IPS-15b (cell line): ENCODE measurements at regions not wholly inside any gene's neighbourhood (a gene's known extent, or its start where the extent isn't known, plus 50 kb on each side); places are given as distances from the start of the nearest gene placed in this dataset.

Source experiments
- H3K27me3 ChIP-seq: one replicate; pipeline ENCODE4 v1.6.1; 2013; ENCODE audit warnings: low read length; ENCODE audit not compliant: control insufficient read depth, insufficient read depth
- H3K36me3 ChIP-seq: one replicate; pipeline ENCODE4 v1.6.1; 2013; ENCODE audit warnings: low read length; ENCODE audit not compliant: control insufficient read depth, insufficient read depth
- H3K4me1 ChIP-seq: one replicate; pipeline ENCODE4 v1.6.1; 2013; ENCODE audit warnings: mild to moderate bottlenecking, low read length; ENCODE audit not compliant: control insufficient read depth, insufficient read depth
- H3K4me3 ChIP-seq: one replicate; pipeline ENCODE4 v1.5.1; 2013; ENCODE audit warnings: low read depth, low read length
- H3K9ac ChIP-seq: one replicate; pipeline ENCODE4 v1.6.1; 2013; ENCODE audit warnings: low read depth, mild to moderate bottlenecking, low read length
- H3K9me3 ChIP-seq: one replicate; pipeline ENCODE4 v1.6.1; 2013; ENCODE audit warnings: mild to moderate bottlenecking, low read length; ENCODE audit not compliant: control insufficient read depth, insufficient read depth

- H3K36me3 ChIP-seq = no peaks in the 10 kb centered on the region
- H3K4me3 ChIP-seq = no peak overlapping the region
These were observed 563.9 kb downstream of the BNC2 start for GRCh38 chr9:16306586-16306985.

DNA sequence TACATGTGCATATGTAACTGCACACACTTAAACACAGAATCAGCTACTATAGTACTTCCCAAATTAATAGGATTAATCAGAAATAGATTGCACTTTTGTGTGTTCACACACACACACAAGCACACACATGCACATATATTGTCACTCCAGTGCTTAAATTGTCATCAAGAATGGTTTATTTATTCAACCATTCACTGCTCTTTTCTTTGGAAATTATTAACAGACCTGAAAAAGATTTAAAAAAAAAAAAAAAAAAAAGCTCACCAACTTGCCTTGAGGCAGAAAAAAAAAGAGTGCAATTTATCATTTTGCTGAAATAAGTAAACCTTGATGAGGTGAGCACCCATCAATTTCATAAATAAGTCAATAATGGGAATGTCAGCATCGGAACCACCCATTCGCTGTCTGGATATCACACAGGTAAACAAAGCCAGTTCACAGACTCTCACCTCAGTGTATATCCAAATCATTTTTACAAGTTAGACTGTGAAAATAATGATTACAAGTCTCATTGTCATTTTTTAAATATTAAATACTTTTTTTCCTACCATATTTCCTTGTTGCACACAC is 562.8 kb downstream of the BNC2 start:
- no peak overlapping the region for H3K4me3 ChIP-seq
- H3K9ac ChIP-seq = no peak overlapping the region
- no peaks in the 10 kb centered on the region for H3K9me3 ChIP-seq
- H3K27me3 ChIP-seq = no peaks in the 10 kb centered on the region
- H3K36me3 ChIP-seq = no peaks in the 10 kb centered on the region
- H3K4me1 ChIP-seq = peaks cover 6% of the 10 kb centered on the region

More at GRCh38 chr9:16306586-16306985, 563.9 kb downstream of the BNC2 start:
- Histone ChIP-seq H3K27me3 (no peaks in the 10 kb centered on the region), H3K4me1 (peaks cover 6% of the 10 kb centered on the region), H3K9ac (no peak overlapping the region), H3K9me3 (no peaks in the 10 kb centered on the region)

DNA sequence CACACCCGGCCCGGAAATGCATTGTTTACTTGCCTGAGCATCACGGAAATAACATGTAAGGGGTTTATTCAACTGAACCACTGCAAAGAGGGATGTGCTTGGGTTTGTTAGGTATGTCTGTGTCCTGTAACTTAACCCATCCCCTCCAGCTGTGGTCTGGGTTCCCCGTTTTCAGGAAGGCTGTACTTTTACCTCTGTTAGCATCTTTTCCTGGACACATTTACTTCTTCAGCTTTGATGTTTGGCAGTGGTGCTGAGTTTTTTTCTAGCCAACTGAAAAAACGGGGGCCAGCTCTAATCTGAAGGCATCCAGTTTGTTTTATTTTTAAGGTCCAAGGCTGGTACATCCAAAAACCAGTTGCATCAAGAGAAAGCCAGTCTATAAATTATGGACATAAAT is 561.8 kb downstream of the BNC2 start:
- peaks cover 6% of the 10 kb centered on the region for H3K4me1 ChIP-seq
- no peaks in the 10 kb centered on the region for H3K27me3 ChIP-seq
- no peaks in the 10 kb centered on the region for H3K9me3 ChIP-seq
- H3K4me3 ChIP-seq = no peak overlapping the region
- no peak overlapping the region for H3K9ac ChIP-seq
- no peaks in the 10 kb centered on the region for H3K36me3 ChIP-seq

DNA sequence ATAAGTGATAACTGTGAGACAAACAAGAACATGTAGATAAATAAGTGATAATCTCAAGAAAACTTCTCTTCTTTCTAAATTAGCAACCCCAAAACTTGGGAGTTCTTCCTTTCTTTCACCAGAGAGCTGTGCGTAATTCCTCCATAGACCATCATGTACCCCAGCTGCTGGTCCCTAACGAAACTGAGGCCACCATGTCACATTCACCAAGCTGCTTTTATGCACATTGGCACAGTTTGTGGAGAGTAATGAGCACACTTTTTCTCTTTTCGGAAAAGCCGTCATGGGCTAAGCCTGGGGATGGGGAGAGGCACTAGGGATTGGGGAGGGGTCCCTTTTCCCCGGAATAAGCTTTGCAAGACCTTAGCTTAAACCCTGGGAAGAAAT is 561.4 kb downstream of the BNC2 start:
- H3K36me3 ChIP-seq = no peaks in the 10 kb centered on the region
- H3K4me1 ChIP-seq = peaks cover 6% of the 10 kb centered on the region
- no peak overlapping the region for H3K9ac ChIP-seq
- no peak overlapping the region for H3K4me3 ChIP-seq
- H3K9me3 ChIP-seq = no peaks in the 10 kb centered on the region
- H3K27me3 ChIP-seq = no peaks in the 10 kb centered on the region

DNA sequence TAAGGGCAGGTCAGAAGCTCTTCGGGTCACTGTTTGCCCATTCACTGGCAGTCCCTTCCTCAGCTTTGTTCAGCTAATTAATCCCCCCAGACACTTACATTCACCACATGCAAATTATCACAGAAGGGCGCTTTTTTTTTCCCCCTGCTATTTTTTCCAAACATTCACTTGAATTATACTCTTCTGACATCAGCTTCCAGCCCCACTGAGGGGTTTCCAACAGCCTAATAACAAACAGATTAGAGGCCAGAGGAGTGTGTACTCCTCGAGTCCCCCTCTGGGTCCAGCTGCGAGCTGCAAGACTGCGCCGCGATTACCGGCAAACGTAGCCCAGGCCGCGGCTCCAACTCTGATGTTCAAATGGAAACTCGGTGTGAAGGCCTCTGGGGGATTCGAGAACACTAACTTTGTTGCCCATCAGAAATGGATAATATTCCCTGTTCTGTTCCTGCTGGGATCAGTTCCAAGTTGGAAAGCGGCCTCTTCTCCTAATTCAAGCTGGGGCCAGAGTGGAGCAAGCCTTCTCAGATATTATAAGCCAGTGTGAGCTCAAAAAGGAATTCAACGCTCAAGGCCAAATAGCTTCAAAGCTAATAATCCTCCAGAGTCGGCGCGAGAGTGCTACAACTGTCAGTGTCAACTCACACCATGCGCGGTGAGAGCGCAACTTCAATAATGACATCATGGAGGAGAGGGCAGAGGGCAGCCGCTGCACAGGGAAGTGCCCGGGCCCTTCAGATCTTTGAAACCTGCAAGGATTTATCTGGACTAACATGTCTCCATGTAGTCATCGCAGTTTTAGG is 560.8 kb downstream of the BNC2 start:
- H3K27me3 ChIP-seq = no peaks in the 10 kb centered on the region
- no peaks in the 10 kb centered on the region for H3K36me3 ChIP-seq
- no peaks in the 10 kb centered on the region for H3K9me3 ChIP-seq
- no peak overlapping the region for H3K9ac ChIP-seq
- H3K4me3 ChIP-seq = no peak overlapping the region
- peaks cover 6% of the 10 kb centered on the region for H3K4me1 ChIP-seq

DNA sequence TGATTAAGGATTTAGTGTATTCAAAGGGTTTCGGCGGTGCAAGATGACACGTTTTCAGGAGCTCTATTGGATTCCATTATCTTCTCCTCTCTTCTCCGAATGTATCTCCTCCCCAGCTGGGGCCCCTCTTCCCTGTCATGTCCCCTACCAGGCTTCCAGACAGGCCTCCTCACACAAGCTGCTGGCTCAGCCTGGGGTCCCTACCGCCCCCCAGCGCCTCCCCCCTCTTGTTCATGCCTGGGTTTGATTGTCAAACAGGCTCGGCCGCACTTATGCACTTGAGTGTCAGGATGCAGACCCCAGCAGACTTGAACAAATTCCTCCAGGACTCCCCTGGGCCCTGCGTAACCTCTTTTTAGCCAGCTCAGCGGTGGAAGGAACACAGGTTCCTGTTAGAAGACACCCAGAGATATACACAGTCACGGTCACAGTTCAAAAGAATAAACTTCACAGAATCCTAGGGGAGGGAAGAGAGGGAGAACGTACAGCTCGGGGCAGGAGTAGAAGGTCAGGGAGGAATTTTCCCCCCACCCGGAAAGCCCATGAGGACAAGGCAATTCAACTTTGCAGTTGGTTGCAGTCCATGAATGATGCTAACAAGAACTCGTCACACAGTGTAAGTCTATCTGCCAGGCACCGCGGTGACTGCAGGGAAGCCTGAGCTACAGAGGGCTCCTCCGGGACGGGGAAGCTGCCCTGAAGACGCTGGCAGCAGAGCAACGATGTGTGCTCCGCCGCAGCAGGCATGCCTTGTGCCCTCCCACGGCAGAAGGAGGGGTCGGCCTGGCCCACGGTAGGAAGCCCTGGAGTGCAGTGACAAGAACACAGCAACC is 560.0 kb downstream of the BNC2 start:
- Histone ChIP-seq H3K9ac (no peak overlapping the region), H3K4me3 (no peak overlapping the region), H3K9me3 (no peaks in the 10 kb centered on the region)

GRCh38 chr9:16312116-16312515 is 558.4 kb downstream of the BNC2 start:
- no peaks in the 10 kb centered on the region for H3K9me3 ChIP-seq
- no peaks in the 10 kb centered on the region for H3K27me3 ChIP-seq
- no peak overlapping the region for H3K9ac ChIP-seq
- H3K36me3 ChIP-seq = no peaks in the 10 kb centered on the region
- peaks cover 6% of the 10 kb centered on the region for H3K4me1 ChIP-seq
- H3K4me3 ChIP-seq = no peak overlapping the region

More for the DNA sequence above, 560.0 kb downstream of the BNC2 start:
- H3K27me3 ChIP-seq = no peaks in the 10 kb centered on the region
- no peaks in the 10 kb centered on the region for H3K36me3 ChIP-seq
- peaks cover 6% of the 10 kb centered on the region for H3K4me1 ChIP-seq

- Histone ChIP-seq H3K9ac (no peak overlapping the region), H3K27me3 (no peaks in the 10 kb centered on the region), H3K4me3 (no peak overlapping the region), H3K4me1 (peaks cover 6% of the 10 kb centered on the region), H3K9me3 (no peaks in the 10 kb centered on the region), H3K36me3 (no peaks in the 10 kb centered on the region)
These were observed 557.4 kb downstream of the BNC2 start for GRCh38 chr9:16312962-16313546.

DNA sequence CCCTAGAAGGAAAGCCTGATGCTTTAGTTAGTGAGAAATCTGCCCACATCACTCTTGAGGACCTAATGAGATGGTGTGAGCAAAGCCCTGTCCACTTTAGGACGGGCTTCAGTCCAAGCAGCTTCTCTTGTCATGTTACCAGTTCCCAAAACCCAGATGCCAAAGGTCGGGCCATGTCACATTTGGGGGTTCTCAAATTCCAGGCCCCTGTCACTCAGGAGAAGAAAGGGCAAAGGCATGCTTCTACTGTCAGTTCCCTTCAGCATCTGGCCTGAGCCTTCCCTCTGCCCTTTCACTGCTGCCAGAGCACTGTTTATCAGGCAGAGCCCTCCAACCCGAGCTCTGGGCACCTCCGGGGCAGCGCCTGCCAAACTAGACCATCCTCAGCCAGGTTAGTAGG is 556.0 kb downstream of the BNC2 start:
- Histone ChIP-seq H3K9ac (no peak overlapping the region), H3K27me3 (no peaks in the 10 kb centered on the region), H3K4me1 (peaks cover 2% of the 10 kb centered on the region), H3K36me3 (no peaks in the 10 kb centered on the region), H3K4me3 (no peak overlapping the region), H3K9me3 (no peaks in the 10 kb centered on the region)

DNA sequence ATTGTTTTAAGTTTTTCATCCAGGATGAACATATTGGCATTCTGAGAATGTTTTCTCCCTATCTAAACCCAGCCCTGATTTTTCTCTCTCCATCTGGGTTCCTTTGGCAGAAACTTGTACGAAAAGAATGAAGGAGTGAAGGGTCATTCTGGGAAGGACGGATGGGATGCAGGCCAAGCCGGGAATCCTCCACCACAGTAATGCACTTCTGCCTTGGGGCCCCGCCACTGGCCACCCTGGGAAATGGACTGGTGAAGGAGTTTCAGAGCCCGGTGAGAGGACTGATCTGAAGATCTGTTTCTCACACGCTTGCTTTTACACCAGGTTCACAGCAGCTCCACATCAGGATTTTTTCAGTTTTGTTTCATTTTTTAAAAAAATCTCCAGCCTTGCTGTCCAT is 554.8 kb downstream of the BNC2 start:
- Histone ChIP-seq H3K9ac (no peak overlapping the region), H3K9me3 (no peaks in the 10 kb centered on the region), H3K4me1 (no peaks in the 10 kb centered on the region), H3K36me3 (no peaks in the 10 kb centered on the region), H3K4me3 (no peak overlapping the region), H3K27me3 (no peaks in the 10 kb centered on the region)

DNA sequence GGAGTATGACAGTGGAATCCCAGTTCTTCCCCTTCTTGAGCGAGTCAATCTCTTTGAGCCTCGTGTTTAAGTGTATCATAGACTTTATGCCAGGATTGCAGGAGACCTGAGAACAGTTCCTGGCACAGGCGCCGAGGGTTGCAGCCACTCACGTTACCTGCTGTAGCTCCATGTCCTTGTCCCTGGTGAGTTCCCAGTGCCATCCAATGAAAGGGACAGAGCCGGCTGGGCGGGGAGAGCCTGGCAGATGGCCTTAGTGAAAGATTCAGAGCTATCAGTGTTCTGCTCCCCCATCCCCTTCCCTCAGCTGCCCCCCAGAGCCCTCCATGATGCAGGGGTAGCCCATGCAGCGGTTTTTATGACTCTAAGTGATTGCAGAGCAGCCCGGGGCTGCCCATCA is 554.0 kb downstream of the BNC2 start:
- H3K9ac ChIP-seq = no peak overlapping the region
- no peaks in the 10 kb centered on the region for H3K36me3 ChIP-seq
- H3K4me1 ChIP-seq = no peaks in the 10 kb centered on the region
- no peak overlapping the region for H3K4me3 ChIP-seq
- no peaks in the 10 kb centered on the region for H3K9me3 ChIP-seq
- H3K27me3 ChIP-seq = no peaks in the 10 kb centered on the region
